Epithelial cell of esophagus (primary cell): ENCODE measurements at regions not wholly inside any gene's neighbourhood (a gene's known extent, or its start where the extent isn't known, plus 50 kb on each side); places are given as distances from the start of the nearest gene placed in this dataset.

ENCODE experiments used
- DNase-seq: peaks from one replicate; pipeline ENCODE4 v3.0.0; 2010; ENCODE audit warnings: low read depth
- H3K4me3 ChIP-seq: 2 replicates; pipeline ENCODE4 v1.5.1; 2011; ENCODE audit warnings: mild to moderate bottlenecking, low read length, control low read depth
- TF ChIP-seq, protein P1 (sequence below): IDR thresholded peaks from 2 replicates; pipeline ENCODE4 v1.5.1; 2011; ENCODE audit warnings: low read depth, mild to moderate bottlenecking, low read length, control low read depth, inconsistent platforms; ENCODE audit not compliant: insufficient read depth; ENCODE audit errors: missing control alignments

DNA sequence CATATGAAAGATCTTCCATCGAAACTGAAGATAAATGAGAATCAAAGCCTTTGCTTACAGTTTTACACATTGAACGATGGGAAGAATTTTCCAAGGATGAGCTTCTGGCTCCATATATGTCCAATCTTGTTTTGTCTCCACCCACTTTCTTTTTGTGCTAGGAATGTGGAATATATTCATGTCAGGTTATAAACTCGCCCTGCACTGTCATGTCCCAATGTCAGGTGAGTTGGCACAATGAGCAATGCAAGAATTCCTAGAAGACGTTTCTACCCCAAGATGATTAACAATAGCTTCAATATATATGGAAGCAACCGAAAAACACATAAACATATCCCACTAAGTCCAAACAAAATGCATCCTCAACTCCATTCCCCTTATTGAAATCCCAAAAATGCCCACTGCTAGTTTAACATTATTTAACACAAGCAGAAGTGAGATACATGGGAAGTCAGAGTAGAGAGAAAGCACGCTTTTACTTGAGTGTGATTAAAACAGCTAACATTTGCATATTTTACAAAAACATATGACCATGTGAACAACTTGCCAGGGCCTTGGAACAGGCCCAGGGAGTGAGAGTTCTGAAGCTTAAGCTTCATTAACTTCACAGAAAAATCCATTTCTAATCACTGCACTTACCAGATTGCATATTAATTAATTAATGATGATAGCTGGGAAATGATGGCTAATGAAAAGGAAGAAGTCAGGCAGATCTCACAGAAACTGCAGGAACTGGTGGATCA lies 233.9 kb downstream of the GXYLT1 start:
- H3K4me3 ChIP-seq: no peak overlapping the region
- TF ChIP-seq, protein P1, sequence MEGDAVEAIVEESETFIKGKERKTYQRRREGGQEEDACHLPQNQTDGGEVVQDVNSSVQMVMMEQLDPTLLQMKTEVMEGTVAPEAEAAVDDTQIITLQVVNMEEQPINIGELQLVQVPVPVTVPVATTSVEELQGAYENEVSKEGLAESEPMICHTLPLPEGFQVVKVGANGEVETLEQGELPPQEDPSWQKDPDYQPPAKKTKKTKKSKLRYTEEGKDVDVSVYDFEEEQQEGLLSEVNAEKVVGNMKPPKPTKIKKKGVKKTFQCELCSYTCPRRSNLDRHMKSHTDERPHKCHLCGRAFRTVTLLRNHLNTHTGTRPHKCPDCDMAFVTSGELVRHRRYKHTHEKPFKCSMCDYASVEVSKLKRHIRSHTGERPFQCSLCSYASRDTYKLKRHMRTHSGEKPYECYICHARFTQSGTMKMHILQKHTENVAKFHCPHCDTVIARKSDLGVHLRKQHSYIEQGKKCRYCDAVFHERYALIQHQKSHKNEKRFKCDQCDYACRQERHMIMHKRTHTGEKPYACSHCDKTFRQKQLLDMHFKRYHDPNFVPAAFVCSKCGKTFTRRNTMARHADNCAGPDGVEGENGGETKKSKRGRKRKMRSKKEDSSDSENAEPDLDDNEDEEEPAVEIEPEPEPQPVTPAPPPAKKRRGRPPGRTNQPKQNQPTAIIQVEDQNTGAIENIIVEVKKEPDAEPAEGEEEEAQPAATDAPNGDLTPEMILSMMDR: no peak
- peak; percentile 6 for DNase-seq

DNA sequence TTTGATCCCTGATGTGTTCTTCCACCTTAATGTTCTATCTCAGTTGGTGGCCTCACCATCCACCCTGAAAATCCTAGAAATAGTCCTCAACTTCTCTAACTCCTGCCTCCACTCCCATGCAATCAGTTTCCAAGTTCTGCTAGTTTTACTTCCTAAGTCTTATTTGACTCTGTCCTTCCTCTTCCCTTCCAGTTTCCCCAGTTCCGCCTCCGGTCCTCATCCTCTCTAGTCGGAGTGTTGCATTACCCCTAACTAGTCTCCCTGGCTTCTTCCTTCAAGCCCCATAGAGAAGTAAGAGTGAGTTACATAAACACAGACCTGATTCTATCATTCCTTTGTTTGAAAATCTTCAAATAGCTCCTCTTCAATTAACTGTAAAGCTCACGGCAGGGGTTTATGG lies 236.5 kb downstream of the GXYLT1 start:
- TF ChIP-seq, protein P1: no peak
- no peak for DNase-seq
- H3K4me3 ChIP-seq: no peak overlapping the region

DNA sequence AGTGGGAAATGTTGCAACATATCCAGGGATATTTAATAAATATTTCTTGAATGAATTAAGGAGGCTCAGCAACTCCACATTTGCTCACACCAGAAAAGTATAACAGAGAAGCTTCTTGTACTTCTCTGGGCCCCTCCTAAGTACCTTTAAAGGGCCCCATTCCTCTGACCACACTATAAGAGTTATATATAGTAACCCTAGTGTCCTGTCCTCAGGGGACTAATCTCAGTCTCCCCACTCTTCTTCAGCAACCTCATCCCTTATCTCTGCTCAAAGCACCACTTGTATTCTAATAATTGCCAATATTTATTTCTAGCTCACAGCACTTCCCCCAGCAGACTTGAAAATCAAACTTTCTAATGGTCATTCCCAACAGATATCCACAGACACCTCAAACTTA lies 237.1 kb downstream of the GXYLT1 start:
- H3K4me3 ChIP-seq: no peak overlapping the region
- TF ChIP-seq, protein P1: no peak
- no peak for DNase-seq

DNA sequence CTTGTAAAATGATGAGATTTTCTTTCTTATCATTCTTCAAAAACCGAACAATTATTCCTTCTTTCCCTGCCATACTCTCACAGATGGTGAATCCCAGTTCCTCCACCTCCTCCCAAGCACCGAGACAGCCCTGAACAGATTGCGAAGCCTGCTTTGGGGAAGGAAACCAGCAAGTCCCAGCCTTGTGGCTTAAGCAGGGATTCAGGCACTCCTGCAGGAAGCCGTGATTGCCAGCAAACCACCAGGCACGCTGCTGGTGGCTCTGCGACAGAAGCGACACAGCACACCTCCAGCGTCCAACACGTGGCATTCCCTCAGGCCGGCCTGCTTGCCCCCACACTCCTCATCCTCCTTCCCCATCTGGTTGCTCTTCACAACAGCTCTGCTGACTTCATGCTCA lies 237.7 kb downstream of the GXYLT1 start:
- TF ChIP-seq, protein P1: no peak
- H3K4me3 ChIP-seq: no peak overlapping the region
- no peak for DNase-seq

DNA sequence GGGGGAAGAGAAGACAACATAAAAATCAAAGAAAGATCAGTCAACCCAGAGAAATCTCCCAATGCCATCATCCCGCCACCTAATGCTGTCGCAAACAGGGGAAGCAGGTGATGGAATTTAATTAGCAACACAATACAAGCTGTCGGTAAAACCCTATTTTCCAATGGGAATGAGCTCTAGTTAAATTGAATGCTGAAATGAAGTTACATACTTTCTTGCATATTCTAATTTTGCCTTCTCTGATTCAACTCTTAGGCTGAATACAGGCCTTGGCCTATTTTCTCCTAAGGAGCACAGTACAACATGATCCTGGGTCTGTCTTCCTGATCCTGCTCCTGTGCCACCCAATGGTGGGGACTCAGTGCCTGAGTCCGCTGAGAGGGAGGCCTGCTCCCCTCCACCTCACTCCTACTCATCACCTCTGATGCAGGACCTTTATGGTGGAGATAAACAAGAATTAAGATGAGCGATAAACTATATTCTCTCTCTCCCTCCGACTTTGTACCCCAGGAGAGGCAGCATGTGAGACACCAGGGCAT lies 238.8 kb downstream of the GXYLT1 start:
- no peak for DNase-seq
- TF ChIP-seq, protein P1: no peak
- no peak overlapping the region for H3K4me3 ChIP-seq

DNA sequence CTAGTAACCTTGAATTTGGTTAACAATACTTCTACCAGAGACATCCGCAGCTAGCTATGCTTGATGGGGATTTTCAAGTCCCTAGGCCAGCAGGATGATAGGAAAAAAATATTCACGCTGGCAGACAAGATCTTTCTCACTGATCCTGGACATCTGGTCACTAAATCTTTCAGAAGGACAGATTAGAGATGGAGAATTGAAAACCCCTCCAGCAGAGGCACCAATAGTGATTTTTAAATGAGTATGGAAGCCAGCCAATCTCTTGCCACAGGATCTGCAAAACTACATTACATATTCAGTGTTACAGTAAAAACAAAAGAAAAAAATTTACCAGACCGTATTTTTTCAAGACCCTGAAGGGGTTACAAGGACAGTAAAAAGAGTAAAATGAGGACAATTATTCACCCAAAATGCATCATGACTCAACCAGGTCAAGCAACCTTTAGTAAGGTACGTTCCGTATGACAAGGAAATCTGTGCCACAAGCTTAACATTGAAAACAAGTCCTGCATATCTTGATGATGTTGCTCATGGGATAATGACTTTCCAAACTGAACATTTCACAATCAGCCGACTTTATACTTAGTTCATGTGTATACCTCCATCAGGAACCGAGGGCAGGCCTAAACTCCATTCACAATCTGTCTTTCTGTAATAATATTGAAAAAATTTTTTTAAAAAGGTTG lies 239.5 kb downstream of the GXYLT1 start:
- DNase-seq: no peak
- TF ChIP-seq, protein P1: no peak
- no peak overlapping the region for H3K4me3 ChIP-seq
